ENCODE measurements at regions not wholly inside any gene's neighbourhood (a gene's known extent, or its start where the extent isn't known, plus 50 kb on each side); places are given as distances from the start of the nearest gene placed in this dataset.
"Not testable (repeated sequence)": the region's sequence is repeated elsewhere in the genome, so short reads cannot be mapped to it uniquely, and the experiment has no call there.

- no peak for FAIRE-seq
Measured at GRCh38 chr7:122248472-122248871, 56.1 kb downstream of the FEZF1 start.

- FAIRE-seq = not testable (repeated sequence)
Measured at GRCh38 chr7:122238729-122239128, 65.8 kb downstream of the FEZF1 start.

- not testable (repeated sequence) for FAIRE-seq
Measured at GRCh38 chr7:122238297-122238696, 66.3 kb downstream of the FEZF1 start.

- no peak for FAIRE-seq
Measured at GRCh38 chr7:122225874-122226273, 78.7 kb downstream of the FEZF1 start.

- peak; percentile 88 for FAIRE-seq
Measured at GRCh38 chr7:122219253-122219865, 75.3 kb upstream of the AASS start.

- FAIRE-seq = no peak
Measured at GRCh38 chr7:122217125-122217524, 73.1 kb upstream of the AASS start.

GRCh38 chr7:122212754-122213153, 68.7 kb upstream of the AASS start:
- FAIRE-seq = no peak

GRCh38 chr7:122211362-122211761, 67.3 kb upstream of the AASS start:
- no peak for FAIRE-seq

- FAIRE-seq = no peak
Measured at GRCh38 chr7:122206985-122207384, 62.9 kb upstream of the AASS start.

GRCh38 chr7:122203814-122204213, 59.8 kb upstream of the AASS start:
- no peak for FAIRE-seq

GRCh38 chr7:122200888-122201287, 56.8 kb upstream of the AASS start:
- no peak for FAIRE-seq

GRCh38 chr7:122199171-122199570, 55.1 kb upstream of the AASS start:
- FAIRE-seq = no peak

- no peak for FAIRE-seq
Measured at GRCh38 chr7:122198581-122198980, 54.5 kb upstream of the AASS start.
